ENCODE measurements at regions not wholly inside any gene's neighbourhood (a gene's known extent, or its start where the extent isn't known, plus 50 kb on each side); places are given as distances from the start of the nearest gene placed in this dataset.
"Not testable (repeated sequence)": the region's sequence is repeated elsewhere in the genome, so short reads cannot be mapped to it uniquely, and the experiment has no call there.

- not testable (repeated sequence) for H3K4me3 ChIP-seq (ENCODE audit: low read depth in 1 of 3, low read length in 3 of 3); H3K27me3 ChIP-seq (ENCODE audit: control insufficient read depth in 3 of 3, insufficient read depth in 3 of 3, low read length in 3 of 3); H3K27ac ChIP-seq (ENCODE audit: low read depth in 1 of 3, low read length in 2 of 3); H3K4me1 ChIP-seq (ENCODE audit: control insufficient read depth in 3 of 3, insufficient read depth in 2 of 3, low read depth in 1 of 3, low read length in 2 of 3); H3K36me3 ChIP-seq (ENCODE audit: control insufficient read depth in 3 of 3, insufficient read depth in 2 of 3, low read depth in 1 of 3, low read length in 3 of 3); H3K9me3 ChIP-seq (ENCODE audit: control insufficient read depth in 2 of 2, insufficient read depth in 1 of 2, low read depth in 1 of 2, low read length in 1 of 2); FAIRE-seq
- DNase-seq, result peak; percentile 6 to 22
- 2 to 10% (median 4%) methylated on average over 15 to 21 of the region's 39 CpGs for WGBS, 3 donors
Observed at GRCh38 chr1:143729449-143730111, 242.2 kb downstream of the FAM72C start.

- not testable (repeated sequence) for FAIRE-seq; H3K4me1 ChIP-seq (ENCODE audit: control insufficient read depth in 3 of 3, insufficient read depth in 2 of 3, low read depth in 1 of 3, low read length in 2 of 3); H3K4me3 ChIP-seq (ENCODE audit: low read depth in 1 of 3, low read length in 3 of 3); H3K9me3 ChIP-seq (ENCODE audit: control insufficient read depth in 2 of 2, insufficient read depth in 1 of 2, low read depth in 1 of 2, low read length in 1 of 2); DNase-seq; H3K27ac ChIP-seq (ENCODE audit: low read depth in 1 of 3, low read length in 2 of 3); H3K36me3 ChIP-seq (ENCODE audit: control insufficient read depth in 3 of 3, insufficient read depth in 2 of 3, low read depth in 1 of 3, low read length in 3 of 3); H3K27me3 ChIP-seq (ENCODE audit: control insufficient read depth in 3 of 3, insufficient read depth in 3 of 3, low read length in 3 of 3)
- 3% methylated on average over 6 to 7 of the region's 31 CpGs for WGBS, 3 donors
Observed at GRCh38 chr1:143728802-143729448, 242.9 kb downstream of the FAM72C start.

- no peak overlapping the region for H3K27ac ChIP-seq (ENCODE audit: low read depth in 1 of 3, low read length in 2 of 3)
- 94 to 96% (median 96%) methylated on average over 1 of the region's 1 CpG for WGBS, 3 donors
- no peaks in the 10 kb centered on the region for H3K36me3 ChIP-seq (ENCODE audit: control insufficient read depth in 3 of 3, insufficient read depth in 2 of 3, low read depth in 1 of 3, low read length in 3 of 3)
- H3K4me1 ChIP-seq (ENCODE audit: control insufficient read depth in 3 of 3, insufficient read depth in 2 of 3, low read depth in 1 of 3, low read length in 2 of 3), result no peaks in the 10 kb centered on the region
- no peak overlapping the region for H3K4me3 ChIP-seq (ENCODE audit: low read depth in 1 of 3, low read length in 3 of 3)
- DNase-seq (no peak), FAIRE-seq (no peak)
- no peaks in the 10 kb centered on the region for H3K9me3 ChIP-seq (ENCODE audit: control insufficient read depth in 2 of 2, insufficient read depth in 1 of 2, low read depth in 1 of 2, low read length in 1 of 2)
- H3K27me3 ChIP-seq (ENCODE audit: control insufficient read depth in 3 of 3, insufficient read depth in 3 of 3, low read length in 3 of 3), result no peaks in the 10 kb centered on the region
Observed at GRCh38 chr1:143727263-143727662, 244.5 kb downstream of the FAM72C start.

- H3K27me3 ChIP-seq (ENCODE audit: control insufficient read depth in 3 of 3, insufficient read depth in 3 of 3, low read length in 3 of 3), result peaks cover 0 to 5% (median 3%) of the 10 kb centered on the region in 3 donors
- no peak for FAIRE-seq
- DNase-seq, result no peak
- H3K4me1 ChIP-seq (ENCODE audit: control insufficient read depth in 3 of 3, insufficient read depth in 2 of 3, low read depth in 1 of 3, low read length in 2 of 3), result no peaks in the 10 kb centered on the region
- no peak overlapping the region for H3K27ac ChIP-seq (ENCODE audit: low read depth in 1 of 3, low read length in 2 of 3)
- no peaks in the 10 kb centered on the region for H3K36me3 ChIP-seq (ENCODE audit: control insufficient read depth in 3 of 3, insufficient read depth in 2 of 3, low read depth in 1 of 3, low read length in 3 of 3)
- H3K9me3 ChIP-seq (ENCODE audit: control insufficient read depth in 2 of 2, insufficient read depth in 1 of 2, low read depth in 1 of 2, low read length in 1 of 2), result no peaks in the 10 kb centered on the region
- no peak overlapping the region for H3K4me3 ChIP-seq (ENCODE audit: low read depth in 1 of 3, low read length in 3 of 3)
- 29 to 40% (median 32%) methylated on average over 7 of the region's 7 CpGs for WGBS, 3 donors
Observed at GRCh38 chr1:143721024-143721373, 250.8 kb downstream of the FAM72C start.

GRCh38 chr1:143720087-143721023 is 251.4 kb downstream of the FAM72C start:
- peak; percentile 36 to 64 for DNase-seq
- peak overlapping the region in 1 of 3 donors; percentile 36 for H3K4me3 ChIP-seq (ENCODE audit: low read depth in 1 of 3, low read length in 3 of 3)
- peaks cover 0 to 5% (median 3%) of the 10 kb centered on the region in 3 donors for H3K27me3 ChIP-seq (ENCODE audit: control insufficient read depth in 3 of 3, insufficient read depth in 3 of 3, low read length in 3 of 3)
- H3K4me1 ChIP-seq (ENCODE audit: control insufficient read depth in 3 of 3, insufficient read depth in 2 of 3, low read depth in 1 of 3, low read length in 2 of 3), result no peaks in the 10 kb centered on the region
- no peak for FAIRE-seq
- no peaks in the 10 kb centered on the region for H3K9me3 ChIP-seq (ENCODE audit: control insufficient read depth in 2 of 2, insufficient read depth in 1 of 2, low read depth in 1 of 2, low read length in 1 of 2)
- no peak overlapping the region for H3K27ac ChIP-seq (ENCODE audit: low read depth in 1 of 3, low read length in 2 of 3)
- no peaks in the 10 kb centered on the region for H3K36me3 ChIP-seq (ENCODE audit: control insufficient read depth in 3 of 3, insufficient read depth in 2 of 3, low read depth in 1 of 3, low read length in 3 of 3)
- 3 to 12% (median 9%) methylated on average over 24 of the region's 24 CpGs for WGBS, 3 donors

GRCh38 chr1:143718524-143718923 is 253.3 kb downstream of the FAM72C start:
- 77 to 83% (median 78%) methylated on average over 2 of the region's 2 CpGs for whole genome bisulfite sequencing, 3 donors
- no peak for FAIRE-seq

GRCh38 chr1:143718021-143718420 is 253.8 kb downstream of the FAM72C start:
- WGBS, 3 donors, result 37 to 68% (median 60%) methylated on average over 16 of the region's 16 CpGs
- Histone ChIP-seq H3K9me3 (ENCODE audit: control insufficient read depth in 2 of 2, insufficient read depth in 1 of 2, low read depth in 1 of 2, low read length in 1 of 2) (no peaks in the 10 kb centered on the region), H3K4me3 (ENCODE audit: low read depth in 1 of 3, low read length in 3 of 3) (no peak overlapping the region), H3K4me1 (ENCODE audit: control insufficient read depth in 3 of 3, insufficient read depth in 2 of 3, low read depth in 1 of 3, low read length in 2 of 3) (no peaks in the 10 kb centered on the region), H3K27ac (ENCODE audit: low read depth in 1 of 3, low read length in 2 of 3) (no peak overlapping the region), H3K27me3 (ENCODE audit: control insufficient read depth in 3 of 3, insufficient read depth in 3 of 3, low read length in 3 of 3) (peaks cover 0 to 5% (median 3%) of the 10 kb centered on the region in 3 donors), H3K36me3 (ENCODE audit: control insufficient read depth in 3 of 3, insufficient read depth in 2 of 3, low read depth in 1 of 3, low read length in 3 of 3) (no peaks in the 10 kb centered on the region)
- FAIRE-seq (no peak), DNase-seq (no peak)

More at GRCh38 chr1:143718524-143718923, 253.3 kb downstream of the FAM72C start:
- H3K27me3 ChIP-seq (ENCODE audit: control insufficient read depth in 3 of 3, insufficient read depth in 3 of 3, low read length in 3 of 3), result peaks cover 0 to 5% (median 3%) of the 10 kb centered on the region in 3 donors
- DNase-seq, result no peak
- no peaks in the 10 kb centered on the region for H3K36me3 ChIP-seq (ENCODE audit: control insufficient read depth in 3 of 3, insufficient read depth in 2 of 3, low read depth in 1 of 3, low read length in 3 of 3)
- H3K4me1 ChIP-seq (ENCODE audit: control insufficient read depth in 3 of 3, insufficient read depth in 2 of 3, low read depth in 1 of 3, low read length in 2 of 3), result no peaks in the 10 kb centered on the region
- no peak overlapping the region for H3K27ac ChIP-seq (ENCODE audit: low read depth in 1 of 3, low read length in 2 of 3)
- no peaks in the 10 kb centered on the region for H3K9me3 ChIP-seq (ENCODE audit: control insufficient read depth in 2 of 2, insufficient read depth in 1 of 2, low read depth in 1 of 2, low read length in 1 of 2)
- H3K4me3 ChIP-seq (ENCODE audit: low read depth in 1 of 3, low read length in 3 of 3), result no peak overlapping the region

- FAIRE-seq, result no peak
- Histone ChIP-seq H3K4me3 (ENCODE audit: low read depth in 1 of 3, low read length in 3 of 3) (no peak overlapping the region), H3K36me3 (ENCODE audit: control insufficient read depth in 3 of 3, insufficient read depth in 2 of 3, low read depth in 1 of 3, low read length in 3 of 3) (no peaks in the 10 kb centered on the region), H3K27ac (ENCODE audit: low read depth in 1 of 3, low read length in 2 of 3) (no peak overlapping the region), H3K4me1 (ENCODE audit: control insufficient read depth in 3 of 3, insufficient read depth in 2 of 3, low read depth in 1 of 3, low read length in 2 of 3) (no peaks in the 10 kb centered on the region), H3K27me3 (ENCODE audit: control insufficient read depth in 3 of 3, insufficient read depth in 3 of 3, low read length in 3 of 3) (peaks cover 0 to 5% (median 3%) of the 10 kb centered on the region in 3 donors), H3K9me3 (ENCODE audit: control insufficient read depth in 2 of 2, insufficient read depth in 1 of 2, low read depth in 1 of 2, low read length in 1 of 2) (no peaks in the 10 kb centered on the region)
- WGBS, 3 donors, result 45 to 73% (median 58%) methylated on average over 19 to 21 of the region's 21 CpGs
- no peak for DNase-seq
Observed at GRCh38 chr1:143717434-143717833, 254.4 kb downstream of the FAM72C start.
